Mesothelial cell of epicardium (in vitro differentiated cells): ENCODE measurements at regions not wholly inside any gene's neighbourhood (a gene's known extent, or its start where the extent isn't known, plus 50 kb on each side); places are given as distances from the start of the nearest gene placed in this dataset.
A peak's percentile ranks its signal among the peaks of the same experiment; 100 is the strongest.
"Not testable (repeated sequence)": the region's sequence is repeated elsewhere in the genome, so short reads cannot be mapped to it uniquely, and the experiment has no call there.

ENCODE experiments used
- DNase-seq, 2 experiments: peaks; one replicate each; pipeline ENCODE4 v3.0.0; 2021; ENCODE audit warnings: low spot score in 2 of 2; ENCODE audit not compliant: unreplicated experiment in 2 of 2
- H3K27ac Mint-ChIP-seq: 2 replicates; pipeline ENCODE4 v1.8.0; 2021; ENCODE audit warnings: mixed read lengths
- H3K27me3 Mint-ChIP-seq: 2 replicates; pipeline ENCODE4 v1.8.0; 2021; ENCODE audit warnings: low read depth, mixed read lengths
- H3K36me3 Mint-ChIP-seq: 2 replicates; pipeline ENCODE4 v1.8.0; 2021; ENCODE audit warnings: mixed read lengths
- H3K4me1 Mint-ChIP-seq: 2 replicates; pipeline ENCODE4 v1.8.0; 2021; ENCODE audit warnings: mixed read lengths
- H3K4me3 Mint-ChIP-seq: 2 replicates; pipeline ENCODE4 v1.8.0; 2021; ENCODE audit warnings: mild to moderate bottlenecking, moderate library complexity, mixed read lengths
- H3K9me3 Mint-ChIP-seq: 2 replicates; pipeline ENCODE4 v1.8.0; 2021; ENCODE audit warnings: mixed read lengths
- CTCF ChIP-seq: fragments of 200-600 bp; sonication (generic); IDR thresholded peaks from one replicate; pipeline ENCODE4 v1.5.0; 2021; ENCODE audit warnings: antibody characterized with exemption; ENCODE audit not compliant: unreplicated experiment

GRCh38 chr3:159751146-159751545 is 237.5 kb upstream of the IL12A start:
- peaks cover 31% of the 10 kb centered on the region for H3K36me3 Mint-ChIP-seq
- no peaks in the 10 kb centered on the region for H3K27me3 Mint-ChIP-seq
- H3K4me1 Mint-ChIP-seq = peaks cover 12% of the 10 kb centered on the region
- no peak overlapping the region for H3K27ac Mint-ChIP-seq
- no peak for DNase-seq
- no peak for TF ChIP-seq CTCF
- H3K9me3 Mint-ChIP-seq = peaks cover 20% of the 10 kb centered on the region
- no peak overlapping the region for H3K4me3 Mint-ChIP-seq

- Mint-ChIP-seq H3K4me1 (peaks cover 9% of the 10 kb centered on the region), H3K4me3 (no peak overlapping the region), H3K27ac (no peak overlapping the region), H3K27me3 (no peaks in the 10 kb centered on the region), H3K9me3 (peaks cover 23% of the 10 kb centered on the region), H3K36me3 (peaks cover 35% of the 10 kb centered on the region)
- TF ChIP-seq CTCF = no peak
- no peak for DNase-seq
Observed at GRCh38 chr3:159751752-159752151, 236.9 kb upstream of the IL12A start.

- Mint-ChIP-seq H3K36me3 (peaks cover 38% of the 10 kb centered on the region), H3K9me3 (peaks cover 26% of the 10 kb centered on the region)
- DNase-seq, H3K4me1 Mint-ChIP-seq, H3K27me3 Mint-ChIP-seq, H3K4me3 Mint-ChIP-seq, H3K27ac Mint-ChIP-seq: not testable (repeated sequence)
Observed at GRCh38 chr3:159756279-159757207, 232.1 kb upstream of the IL12A start.

- no peak overlapping the region for H3K4me3 Mint-ChIP-seq
- H3K27ac Mint-ChIP-seq = no peak overlapping the region
- DNase-seq = no peak
- no peak for TF ChIP-seq CTCF
- H3K9me3 Mint-ChIP-seq = peaks cover 26% of the 10 kb centered on the region
- H3K36me3 Mint-ChIP-seq = peaks cover 36% of the 10 kb centered on the region
- peaks cover 18% of the 10 kb centered on the region for H3K4me1 Mint-ChIP-seq
- no peaks in the 10 kb centered on the region for H3K27me3 Mint-ChIP-seq
Observed at GRCh38 chr3:159757341-159758060, 231.1 kb upstream of the IL12A start.

GRCh38 chr3:159760046-159760445 is 228.6 kb upstream of the IL12A start:
- no peak for TF ChIP-seq CTCF
- Mint-ChIP-seq H3K27ac (no peak overlapping the region), H3K9me3 (peaks cover 15% of the 10 kb centered on the region), H3K4me3 (no peak overlapping the region), H3K4me1 (peaks cover 26% of the 10 kb centered on the region), H3K36me3 (peaks cover 18% of the 10 kb centered on the region), H3K27me3 (no peaks in the 10 kb centered on the region)
- no peak for DNase-seq

- no peak for DNase-seq
- no peak for TF ChIP-seq CTCF
- Mint-ChIP-seq H3K36me3 (peaks cover 7% of the 10 kb centered on the region), H3K27ac (peak overlapping the region; percentile 98), H3K4me1 (peaks cover 38% of the 10 kb centered on the region), H3K4me3 (no peak overlapping the region), H3K27me3 (no peaks in the 10 kb centered on the region), H3K9me3 (peaks cover 6% of the 10 kb centered on the region)
Observed at GRCh38 chr3:159761369-159761768, 227.3 kb upstream of the IL12A start.
